ENCODE measurements at regions not wholly inside any gene's neighbourhood (a gene's known extent, or its start where the extent isn't known, plus 50 kb on each side); places are given as distances from the start of the nearest gene placed in this dataset.
"Not testable (repeated sequence)": the region's sequence is repeated elsewhere in the genome, so short reads cannot be mapped to it uniquely, and the experiment has no call there.

- DNase-seq = not testable (repeated sequence)
These were observed 353.5 kb upstream of the HS6ST1 start for GRCh38 chr2:128671981-128672757.

GRCh38 chr2:128679680-128680079 is 361.0 kb upstream of the HS6ST1 start:
- not testable (repeated sequence) for DNase-seq

GRCh38 chr2:128681507-128681906 is 362.8 kb upstream of the HS6ST1 start:
- no peak for DNase-seq

GRCh38 chr2:128682266-128682665 is 363.6 kb upstream of the HS6ST1 start:
- no peak for DNase-seq

GRCh38 chr2:128682729-128683284 is 364.1 kb upstream of the HS6ST1 start:
- DNase-seq = no peak

GRCh38 chr2:128684523-128684922 is 365.9 kb upstream of the HS6ST1 start:
- DNase-seq = no peak

- DNase-seq = no peak
These were observed 367.3 kb upstream of the HS6ST1 start for GRCh38 chr2:128685841-128686496.

- DNase-seq = no peak
These were observed 367.8 kb upstream of the HS6ST1 start for GRCh38 chr2:128686497-128686859.

- DNase-seq = no peak
These were observed 368.4 kb upstream of the HS6ST1 start for GRCh38 chr2:128686881-128687555.

- DNase-seq = no peak
These were observed 368.9 kb upstream of the HS6ST1 start for GRCh38 chr2:128687565-128687964.

GRCh38 chr2:128689971-128690370 is 371.3 kb upstream of the HS6ST1 start:
- DNase-seq = no peak

GRCh38 chr2:128690431-128690830 is 371.8 kb upstream of the HS6ST1 start:
- DNase-seq = no peak

- no peak for DNase-seq
These were observed 372.2 kb upstream of the HS6ST1 start for GRCh38 chr2:128690869-128691268.

GRCh38 chr2:128691526-128691925 is 372.9 kb upstream of the HS6ST1 start:
- no peak for DNase-seq

GRCh38 chr2:128692895-128693742 is 374.5 kb upstream of the HS6ST1 start:
- DNase-seq = no peak

GRCh38 chr2:128693743-128694029 is 375.0 kb upstream of the HS6ST1 start:
- DNase-seq = no peak

GRCh38 chr2:128695646-128696220 is 377.1 kb upstream of the HS6ST1 start:
- no peak for DNase-seq

GRCh38 chr2:128696421-128696820 is 377.8 kb upstream of the HS6ST1 start:
- no peak for DNase-seq

- DNase-seq = no peak
These were observed 382.8 kb upstream of the HS6ST1 start for GRCh38 chr2:128701418-128701817.

GRCh38 chr2:128702616-128703015 is 383.9 kb upstream of the HS6ST1 start:
- no peak for DNase-seq

- no peak for DNase-seq
These were observed 389.6 kb upstream of the HS6ST1 start for GRCh38 chr2:128708106-128708816.

- DNase-seq = no peak
These were observed 391.6 kb upstream of the HS6ST1 start for GRCh38 chr2:128710242-128710641.

All from NCI-H345 (cell line).